DND-41 (cell line): ENCODE measurements at regions not wholly inside any gene's neighbourhood (a gene's known extent, or its start where the extent isn't known, plus 50 kb on each side); places are given as distances from the start of the nearest gene placed in this dataset.

ENCODE experiments used
- CTCF ChIP-seq: IDR thresholded peaks from 2 replicates; pipeline ENCODE4 v1.5.1; 2012; ENCODE audit warnings: borderline replicate concordance, low read length, moderate library complexity, mild to moderate bottlenecking; ENCODE audit not compliant: poor library complexity, severe bottlenecking; ENCODE audit errors: extremely low read depth
- EZH2 ChIP-seq: IDR thresholded peaks from 3 replicates; pipeline ENCODE4 v1.6.1; 2012; ENCODE audit warnings: borderline replicate concordance, low read depth, mild to moderate bottlenecking, moderate library complexity, low read length, inconsistent platforms; ENCODE audit not compliant: severe bottlenecking

- TF ChIP-seq CTCF (no peak), EZH2 (no peak)
Observed at GRCh38 chr5:16390825-16391224, 74.8 kb downstream of the ZNF622 start.
